Stimulated activated CD4-positive, alpha-beta T cell treated with anti-CD3 and anti-CD28 coated beads, TNF-alpha, amount 100 ng/mL, for 4 hours (primary cell): ENCODE measurements at regions not wholly inside any gene's neighbourhood (a gene's known extent, or its start where the extent isn't known, plus 50 kb on each side); places are given as distances from the start of the nearest gene placed in this dataset.
"Not testable (repeated sequence)": the region's sequence is repeated elsewhere in the genome, so short reads cannot be mapped to it uniquely, and the experiment has no call there.

Experiments
- DNase-seq, 3 experiments: peaks; one replicate each; pipeline ENCODE4 v3.0.0-alpha.2; 2020; ENCODE audit warnings: low read depth in 3 of 3

DNA sequence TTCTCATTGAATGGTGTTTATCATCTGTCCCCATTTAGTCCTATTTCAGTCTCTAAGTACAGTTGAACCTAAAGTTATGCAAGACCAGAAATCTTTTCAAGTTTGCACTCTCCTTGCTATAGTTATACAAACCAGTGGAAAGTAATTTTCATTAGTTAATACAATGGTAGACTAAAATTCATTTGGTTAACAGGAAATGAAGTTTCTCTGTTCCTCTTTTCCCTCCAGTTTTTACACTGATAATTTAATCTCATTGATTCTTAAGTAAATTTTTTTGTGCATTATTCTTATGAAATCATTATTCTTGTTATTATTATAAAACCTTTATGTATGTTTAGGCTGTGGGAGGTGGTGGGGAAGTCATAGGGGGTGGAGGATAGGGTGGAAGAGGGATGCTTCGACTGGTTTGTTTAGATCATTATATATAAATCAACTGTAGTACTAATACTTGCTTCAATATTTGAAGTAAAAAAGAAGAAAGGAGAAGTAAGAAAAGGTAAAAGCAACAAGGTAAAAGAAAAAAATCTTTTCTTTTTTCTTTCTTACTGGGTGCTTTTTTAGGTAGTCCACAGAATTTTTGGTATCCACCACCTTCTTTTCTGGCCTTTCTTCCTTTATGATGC lies 104.1 kb downstream of the GPR85 start:
- no peak for DNase-seq

DNA sequence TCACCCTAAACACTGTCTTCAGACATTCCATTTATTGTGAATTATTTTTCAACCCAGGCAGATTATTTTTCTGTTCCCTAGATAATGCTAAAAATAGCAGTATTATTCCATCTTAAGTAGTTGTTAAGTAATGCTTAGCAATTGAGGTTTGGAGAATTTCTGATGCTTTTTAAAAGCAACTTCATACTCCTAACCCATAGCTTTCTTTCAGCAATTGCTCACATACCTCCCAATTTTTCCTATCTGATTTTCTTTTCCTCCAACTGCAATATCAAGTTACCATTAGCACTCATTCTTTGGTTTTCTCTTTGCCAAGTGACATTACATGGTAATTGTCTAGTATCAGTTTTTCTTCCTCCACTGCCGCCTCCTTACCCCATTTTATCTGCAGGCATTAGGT lies 104.7 kb downstream of the GPR85 start:
- no peak for DNase-seq

DNA sequence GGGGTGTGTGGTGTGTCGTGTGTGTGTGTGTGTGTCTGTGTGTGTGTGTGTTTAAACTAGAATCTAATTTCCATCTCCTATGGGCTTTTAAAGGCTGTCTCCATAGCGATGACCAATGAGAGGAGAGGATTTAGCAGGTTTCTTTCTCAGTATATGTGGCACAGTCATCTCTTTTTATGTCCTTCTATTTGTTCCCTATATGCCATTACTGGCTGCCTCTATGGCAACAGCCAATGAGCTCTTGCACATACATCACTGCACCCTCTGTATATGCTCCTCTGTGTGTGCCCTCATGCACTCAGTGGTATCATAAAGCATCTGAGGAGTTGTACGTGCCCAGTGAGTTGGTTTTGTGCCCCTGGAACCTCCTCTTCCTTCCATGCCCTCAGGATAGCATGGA lies 107.6 kb downstream of the GPR85 start:
- DNase-seq = not testable (repeated sequence)

DNA sequence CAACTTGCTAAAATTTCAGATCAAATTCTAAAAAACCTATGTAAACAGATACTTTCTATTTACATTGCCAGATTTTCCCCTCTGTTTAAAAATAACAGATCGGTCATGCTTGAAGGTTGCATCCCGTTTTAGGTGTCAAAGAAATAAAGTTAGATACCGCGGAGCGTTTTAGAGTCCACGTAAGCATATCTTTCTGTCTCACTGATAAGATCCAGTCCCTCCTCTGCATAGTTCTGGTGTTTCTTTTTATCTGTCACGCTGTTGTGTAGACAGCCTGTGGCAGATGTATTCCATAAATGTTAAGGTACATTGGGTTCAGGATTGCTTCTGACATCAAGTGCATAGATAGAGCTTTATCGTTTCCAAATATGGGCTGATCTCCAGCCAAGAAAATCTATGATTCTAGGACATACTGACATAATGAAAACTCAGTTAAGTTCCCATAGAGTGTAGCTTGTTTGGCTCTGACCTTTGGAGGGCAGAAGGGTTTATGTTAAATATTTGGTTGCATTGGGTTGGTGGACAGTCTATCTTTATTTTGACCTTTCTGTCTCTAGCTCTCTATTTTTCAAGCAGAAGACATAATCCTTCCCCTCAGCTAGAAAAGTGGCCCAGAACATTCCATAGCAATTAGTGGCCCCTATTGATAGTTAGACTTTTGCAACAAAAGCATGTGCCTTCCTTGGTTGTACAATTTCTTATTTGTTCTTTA lies 109.2 kb downstream of the GPR85 start:
- not testable (repeated sequence) for DNase-seq

DNA sequence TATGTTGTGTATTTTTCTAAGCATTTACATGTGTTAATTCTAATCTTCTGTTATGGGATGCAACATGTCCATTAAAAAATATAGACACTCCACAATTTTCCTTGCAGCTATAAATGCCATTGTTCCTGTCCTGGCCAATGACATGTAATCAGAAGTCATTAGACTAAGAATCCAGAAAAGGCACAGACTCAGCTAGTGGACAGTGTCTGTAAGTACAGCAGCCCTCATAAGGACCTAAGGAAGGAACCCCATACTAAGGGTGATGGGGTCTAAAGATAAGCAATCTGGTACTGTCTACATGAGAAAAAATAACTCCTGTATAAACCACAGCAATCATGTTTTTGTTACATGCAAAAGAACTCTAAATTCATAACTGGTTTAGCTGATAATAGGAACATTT lies 115.9 kb downstream of the GPR85 start:
- DNase-seq = no peak

DNA sequence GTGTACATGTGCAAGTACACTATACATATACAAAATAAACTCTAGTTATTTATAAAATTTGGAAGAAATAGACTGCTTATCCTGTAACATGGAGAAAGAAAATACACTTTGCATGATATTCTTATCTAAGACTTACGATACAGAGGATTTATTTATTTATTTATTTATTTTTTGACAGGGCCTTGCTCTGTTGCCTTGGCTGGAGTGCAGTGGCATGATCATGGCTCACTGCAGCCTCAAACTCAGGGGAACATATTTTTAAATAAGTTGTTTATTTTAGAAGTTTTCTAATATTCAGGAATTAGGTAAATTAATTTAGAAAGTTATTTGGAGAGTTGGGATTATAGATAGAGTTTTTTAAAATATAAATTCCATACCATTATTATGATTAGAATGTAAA lies 116.7 kb downstream of the GPR85 start:
- DNase-seq = no peak

DNA sequence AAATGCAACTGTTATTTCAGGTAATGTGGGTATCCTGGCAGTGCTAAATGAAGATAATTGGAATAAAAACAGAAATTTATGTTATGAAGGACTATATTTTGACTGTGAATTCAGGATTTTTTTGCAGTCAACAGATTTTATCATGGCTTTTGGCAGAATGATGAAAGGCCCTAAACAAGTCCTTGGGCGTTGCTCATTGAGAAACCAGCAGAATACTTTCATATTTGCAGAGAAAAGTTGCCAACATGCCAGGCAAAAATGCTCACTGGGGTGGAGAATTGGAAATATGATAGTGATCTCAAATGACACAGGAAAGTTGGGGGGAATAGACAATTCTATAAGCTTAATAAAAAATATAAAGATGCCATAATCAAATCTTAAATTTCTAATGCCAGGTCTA lies 121.1 kb downstream of the GPR85 start:
- no peak for DNase-seq

DNA sequence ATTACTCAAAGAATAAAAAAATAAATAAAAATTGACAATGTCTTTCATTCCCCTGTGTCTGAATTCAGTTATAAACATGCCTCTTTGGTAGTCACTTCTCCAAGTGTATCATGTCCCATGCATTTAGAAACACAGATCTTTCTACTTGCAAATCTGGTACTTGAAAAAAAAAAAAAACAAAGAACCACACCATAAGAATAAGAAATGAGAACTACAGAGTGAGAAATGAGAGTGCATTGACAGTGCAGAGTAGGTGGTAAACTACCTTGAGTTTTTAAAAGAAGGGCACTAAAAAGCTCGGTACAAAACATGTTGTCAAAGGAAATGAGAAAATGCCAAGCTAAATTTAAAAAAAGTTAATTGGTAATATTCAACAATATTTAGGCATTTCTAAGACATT lies 123.0 kb downstream of the GPR85 start:
- no peak for DNase-seq

DNA sequence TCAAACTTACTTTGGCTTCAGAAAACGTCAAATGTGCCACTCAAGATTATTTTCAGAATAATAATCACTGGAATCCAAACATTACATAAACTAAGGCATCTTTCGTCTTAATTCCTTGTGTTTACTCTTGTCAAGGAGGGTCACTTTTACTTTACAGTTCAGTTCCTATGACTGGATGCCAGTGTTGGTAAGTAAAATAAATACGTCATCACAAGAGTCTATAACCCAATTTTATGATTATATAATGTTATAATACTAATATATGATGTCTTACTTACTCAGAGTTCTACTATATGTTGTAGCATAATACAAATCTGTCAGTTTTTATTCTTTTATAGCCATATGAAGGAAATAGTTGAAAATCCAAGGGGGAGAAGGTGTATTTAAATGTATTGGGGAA lies 123.8 kb downstream of the GPR85 start:
- no peak for DNase-seq

DNA sequence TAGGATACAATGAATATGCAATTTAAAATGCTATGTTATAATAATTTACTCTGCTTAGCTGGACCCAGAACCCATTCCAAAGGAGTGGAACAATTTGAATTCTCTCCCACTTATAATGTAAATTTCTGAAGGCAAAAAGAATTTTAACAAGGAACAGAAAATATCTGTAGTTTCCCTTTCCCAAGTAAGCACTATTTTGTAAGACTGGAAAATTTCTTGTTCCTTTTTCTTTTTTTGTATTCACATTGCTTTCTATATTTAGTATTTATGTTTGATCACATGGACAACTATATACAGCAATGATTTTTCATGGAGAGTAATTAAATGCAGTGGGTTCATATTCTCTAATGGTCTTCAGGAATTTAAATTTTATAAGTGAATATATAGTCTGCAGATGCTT lies 127.4 kb downstream of the GPR85 start:
- DNase-seq = no peak

DNA sequence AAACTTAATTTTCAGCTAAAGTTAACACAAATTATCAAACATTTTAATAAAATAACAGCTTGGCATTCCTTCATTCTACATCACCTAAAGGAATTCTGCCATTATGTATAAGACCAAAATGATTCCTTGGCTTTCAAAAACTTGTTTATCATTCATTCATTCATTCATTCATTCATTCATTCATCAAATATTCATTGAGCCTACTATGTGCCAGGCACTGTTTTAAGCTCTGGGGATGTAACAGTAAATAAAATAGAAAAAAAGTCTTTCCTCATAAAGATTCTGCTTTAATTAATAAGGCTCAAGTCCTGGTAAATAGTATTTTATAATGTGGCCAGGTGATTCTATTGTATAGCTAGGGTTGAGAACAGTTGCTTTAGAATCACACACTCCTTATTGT lies 127.9 kb downstream of the GPR85 start:
- DNase-seq = no peak

DNA sequence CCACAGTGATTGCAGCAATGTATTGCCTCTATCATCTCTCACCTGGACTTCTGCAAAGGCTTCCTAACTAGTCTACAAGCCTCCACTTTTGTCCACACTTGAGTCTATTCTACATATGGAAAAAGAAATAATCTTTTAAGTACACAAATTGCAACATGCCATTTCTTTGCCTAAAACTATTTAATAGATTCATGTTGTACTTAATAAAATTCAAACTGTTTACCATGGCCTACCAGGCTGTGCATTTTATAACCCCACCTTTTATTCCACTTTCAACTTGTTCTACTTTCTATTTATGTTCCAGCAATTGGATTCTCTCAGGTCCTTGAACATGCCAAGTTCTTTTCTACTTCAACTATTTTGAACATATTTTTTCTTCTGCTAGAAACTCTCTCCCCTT lies 128.7 kb downstream of the GPR85 start:
- no peak for DNase-seq

DNA sequence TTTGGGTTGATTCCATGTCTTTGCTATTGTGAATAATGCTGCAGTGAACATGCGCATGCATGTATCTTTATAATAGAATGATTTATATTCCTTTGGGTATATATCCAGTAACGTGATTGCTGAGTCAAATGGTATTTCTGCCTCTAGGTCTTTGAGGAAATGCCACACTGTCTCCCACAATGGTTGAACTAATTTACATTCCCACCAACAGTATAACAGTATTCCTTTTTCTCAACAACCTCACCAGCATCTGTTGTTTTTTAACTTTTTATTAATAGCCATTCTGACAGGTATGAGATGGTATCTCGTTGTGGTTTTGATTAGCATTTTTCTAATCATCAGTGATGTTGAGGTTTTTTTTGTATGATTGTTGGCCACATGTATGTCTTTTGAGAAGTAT lies 133.6 kb downstream of the GPR85 start:
- not testable (repeated sequence) for DNase-seq

DNA sequence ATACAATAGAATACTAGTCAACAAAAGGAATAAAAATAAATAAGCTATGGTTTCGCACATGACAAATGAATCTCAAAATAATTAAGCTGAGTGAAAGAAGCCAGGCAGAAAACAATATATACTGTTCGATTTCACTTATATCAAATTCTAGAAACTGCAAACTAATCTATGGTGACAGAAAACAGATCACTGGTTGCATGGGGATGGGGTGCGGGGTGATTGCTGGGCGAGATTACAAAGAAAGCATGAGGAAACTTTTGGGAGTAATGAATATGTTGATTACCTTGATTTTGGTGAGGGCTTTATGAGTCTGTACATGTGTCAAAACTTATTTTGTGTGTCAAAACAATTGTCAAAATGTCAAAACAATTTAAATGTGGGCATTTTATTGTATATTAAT lies 135.6 kb downstream of the GPR85 start:
- DNase-seq = no peak

DNA sequence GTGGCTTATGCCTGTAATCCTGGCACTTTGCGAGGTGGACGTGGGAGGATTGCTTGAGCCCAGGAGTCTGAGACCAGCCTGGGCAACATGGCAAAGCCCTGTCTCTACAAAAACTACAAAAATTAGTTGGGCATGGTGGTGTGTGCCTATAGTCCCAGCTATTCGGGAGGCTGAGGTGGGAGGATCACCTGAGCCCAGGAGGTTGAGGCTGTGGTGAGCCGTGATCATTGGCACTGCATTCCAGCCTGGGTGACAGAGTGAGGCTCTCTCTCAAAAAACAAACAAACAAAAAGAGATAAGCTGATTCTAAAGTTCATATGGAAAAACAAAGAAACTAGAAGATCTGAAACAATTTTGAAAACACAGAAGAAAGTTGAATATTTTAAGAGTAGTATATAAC lies 136.9 kb downstream of the GPR85 start:
- DNase-seq = not testable (repeated sequence)

DNA sequence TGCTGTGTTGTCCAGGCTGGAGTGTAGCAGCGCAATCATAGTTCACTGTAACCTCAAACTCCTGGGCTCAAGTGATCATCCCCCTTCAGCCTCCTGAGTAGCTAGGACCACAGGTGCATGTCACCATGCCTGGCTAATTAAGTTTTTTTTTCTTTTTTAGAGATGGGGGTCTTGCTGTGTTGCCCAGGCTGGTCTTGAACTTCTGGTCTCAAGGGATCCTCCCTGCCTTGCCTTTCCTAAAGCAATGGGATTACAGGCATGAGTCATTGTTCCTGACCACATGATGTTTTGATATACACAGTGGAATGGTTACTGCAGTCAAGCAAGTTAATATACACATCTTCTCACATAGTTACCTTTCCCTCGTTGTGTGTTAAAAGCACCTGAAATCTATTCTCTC lies 140.3 kb downstream of the GPR85 start:
- DNase-seq = no peak

DNA sequence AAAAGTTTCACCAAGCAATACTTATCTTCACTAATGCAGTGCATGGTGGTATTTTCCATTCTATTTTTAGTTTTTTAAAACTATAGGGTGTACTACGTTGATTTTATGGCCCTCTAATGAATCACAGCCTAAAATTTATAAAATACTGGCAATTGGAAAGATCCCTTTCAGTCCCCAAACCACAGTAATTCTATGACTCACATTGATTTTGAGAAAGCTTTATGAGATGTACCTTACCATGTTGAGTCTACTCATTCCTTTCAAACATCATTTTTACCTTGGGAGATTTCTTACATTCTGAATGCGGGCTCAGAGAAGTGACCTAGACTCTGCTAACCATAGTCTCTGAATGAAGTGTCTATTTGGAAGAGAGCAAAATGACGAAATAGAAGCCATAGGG lies 141.6 kb downstream of the GPR85 start:
- DNase-seq = no peak

DNA sequence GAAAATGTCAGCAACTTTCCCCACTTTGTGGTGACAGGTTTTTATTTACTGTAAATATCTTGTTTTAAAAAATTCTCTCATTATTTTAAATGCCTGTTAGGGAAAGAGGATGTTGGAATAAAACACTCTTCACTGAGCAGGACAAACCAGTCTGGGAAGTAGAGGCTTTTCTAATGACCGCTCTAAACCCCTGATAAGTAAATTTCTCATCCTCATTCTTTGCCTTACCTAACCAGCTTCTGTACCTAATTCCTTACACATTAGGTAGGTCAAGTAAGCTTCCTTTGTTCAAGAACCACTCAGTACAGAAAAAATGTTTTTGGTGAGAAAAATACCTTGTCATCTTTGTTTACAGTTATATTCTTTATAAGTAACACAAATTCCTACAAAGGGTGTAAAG lies 143.6 kb downstream of the GPR85 start:
- DNase-seq = no peak

DNA sequence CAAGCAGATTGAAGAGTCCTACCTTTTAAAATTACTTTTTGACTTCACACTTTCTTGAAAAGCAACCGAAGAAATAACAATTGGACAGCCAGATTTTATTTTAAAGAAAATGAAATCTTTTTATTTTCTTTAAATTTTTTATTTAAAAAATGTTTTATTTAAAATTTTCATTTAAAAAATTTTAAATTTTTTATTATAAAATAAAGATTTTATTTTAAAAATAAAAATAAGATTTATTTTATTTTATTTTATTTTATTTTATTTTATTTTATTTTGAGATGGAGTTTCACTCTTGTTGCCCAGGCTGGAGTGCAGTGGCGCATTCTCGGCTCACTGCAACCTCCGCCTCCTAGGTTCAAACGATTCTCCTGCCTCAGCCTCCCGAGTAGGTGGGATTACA lies 144.5 kb downstream of the GPR85 start:
- not testable (repeated sequence) for DNase-seq

DNA sequence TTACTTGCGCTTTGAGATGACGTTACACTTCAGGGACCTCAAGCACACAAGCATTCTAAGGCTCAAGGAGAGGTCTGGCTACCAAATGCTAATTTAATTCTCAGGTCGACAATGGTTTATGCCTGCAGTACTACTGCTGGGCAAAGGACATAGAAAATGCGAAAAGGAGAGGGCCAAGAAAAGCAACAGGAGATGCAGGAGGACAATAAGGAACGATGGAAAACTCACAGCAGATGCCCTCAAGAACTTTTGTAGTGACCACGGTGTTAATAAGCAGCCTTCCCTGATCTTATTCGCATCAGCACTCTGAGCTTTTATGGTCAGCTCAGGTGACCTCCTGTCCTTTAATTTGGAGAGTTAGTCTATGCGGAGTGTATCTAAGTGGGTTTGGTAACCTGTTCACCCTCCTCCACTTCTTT lies 146.3 kb downstream of the GPR85 start:
- DNase-seq = no peak

DNA sequence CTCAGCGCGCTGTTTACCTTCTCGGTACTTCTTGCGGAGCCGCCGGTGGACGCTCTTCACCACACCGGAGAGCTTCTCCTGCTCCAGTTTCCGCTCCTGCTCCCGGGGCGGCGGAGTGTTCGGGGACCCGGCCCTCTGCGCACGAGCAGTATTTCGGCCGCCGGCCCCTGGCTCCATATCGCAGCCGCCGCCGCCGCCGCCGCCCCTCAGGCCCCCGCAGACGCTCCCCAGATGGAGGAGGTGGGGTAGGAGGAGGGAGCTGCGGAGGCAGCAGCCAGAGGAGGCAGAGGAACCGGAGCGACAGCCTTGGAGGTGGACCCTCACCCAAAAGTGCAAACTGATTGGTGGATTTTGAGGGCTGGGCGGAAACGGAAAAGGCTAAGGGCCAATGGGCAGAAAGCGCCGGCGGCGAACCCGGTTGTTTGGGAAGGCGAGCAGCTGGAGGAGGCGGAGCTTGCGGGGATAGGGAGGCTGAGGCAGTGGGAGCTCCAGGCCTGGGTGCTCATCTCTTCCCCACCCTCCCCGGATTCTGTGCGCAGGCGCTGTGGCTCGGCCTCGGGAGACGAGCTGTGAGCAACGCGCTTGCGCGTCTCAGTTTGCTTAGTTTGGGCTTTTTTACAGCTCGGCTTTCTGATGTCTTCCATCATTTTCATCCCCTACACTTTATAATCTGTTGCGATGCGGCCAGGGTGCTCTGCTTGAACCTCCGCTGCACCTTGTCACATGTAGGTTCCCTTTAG lies 146.9 kb downstream of the GPR85 start:
- peak; percentile 98 to 99 (median 98) for DNase-seq

DNA sequence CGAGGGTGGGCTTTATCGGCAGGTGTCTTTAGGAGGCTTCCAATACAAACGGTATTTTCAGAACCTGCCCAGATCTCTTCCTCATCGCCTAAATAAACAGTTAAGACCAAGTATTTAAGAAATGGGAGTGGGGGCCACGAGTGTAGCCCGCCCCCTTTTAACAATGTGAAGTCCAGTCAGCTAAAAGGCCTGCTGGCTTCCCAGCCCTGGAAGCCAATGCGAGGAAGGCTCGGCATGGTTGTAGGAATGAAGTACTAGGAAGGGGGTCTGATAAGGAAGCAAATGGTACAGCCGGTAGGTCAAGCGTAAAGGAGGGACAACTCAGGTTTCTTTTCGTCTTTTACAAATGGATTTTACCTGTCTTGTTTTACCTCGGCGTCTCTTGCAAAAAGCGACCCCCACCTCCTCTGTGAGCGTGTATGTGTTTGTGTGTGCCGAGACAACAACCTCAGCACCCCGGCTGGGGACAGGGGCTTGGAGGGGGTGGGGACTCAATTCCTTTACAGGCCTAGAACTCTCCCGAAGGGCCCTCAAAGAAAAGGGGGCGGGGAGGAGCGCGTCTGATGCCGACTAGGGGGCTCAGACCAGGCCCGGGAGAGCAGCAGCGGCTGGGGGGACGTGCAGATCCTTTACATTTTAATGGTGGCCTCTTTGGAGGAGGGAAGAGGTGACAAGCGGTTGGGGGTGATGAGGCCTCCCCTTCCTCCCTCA lies 147.6 kb downstream of the GPR85 start:
- peak in 2 of 3 experiments; percentile 0 to 2 for DNase-seq
